GM23248 (cell line): ENCODE measurements at regions not wholly inside any gene's neighbourhood (a gene's known extent, or its start where the extent isn't known, plus 50 kb on each side); places are given as distances from the start of the nearest gene placed in this dataset.
A peak's percentile ranks its signal among the peaks of the same experiment; 100 is the strongest.

ENCODE experiments used
- DNase-seq: peaks from one replicate; pipeline ENCODE4 v3.0.0-alpha.2; 2015
- H2AFZ ChIP-seq: fragments of 200-600 bp; sonication (generic); 2 replicates; pipeline ENCODE4 v1.6.1; 2016; ENCODE audit warnings: antibody characterized with exemption
- H3F3A ChIP-seq: fragments of 200-600 bp; sonication (generic); 2 replicates; pipeline ENCODE4 v1.6.1; 2016; ENCODE audit warnings: mild to moderate bottlenecking, antibody characterized with exemption, mixed run types; ENCODE audit not compliant: insufficient read depth
- H3K27ac ChIP-seq: fragments of 200-600 bp; sonication (generic); 2 replicates; pipeline ENCODE4 v1.5.1; 2016; ENCODE audit warnings: mild to moderate bottlenecking
- H3K27me3 ChIP-seq: fragments of 200-600 bp; sonication (generic); replicated peaks from 2 replicates; pipeline ENCODE4 v1.6.1; 2016; ENCODE audit warnings: mild to moderate bottlenecking; ENCODE audit not compliant: insufficient read depth
- H3K36me3 ChIP-seq: fragments of 200-600 bp; sonication (generic); 2 replicates; pipeline ENCODE4 v1.6.1; 2016; ENCODE audit warnings: low read depth, mild to moderate bottlenecking
- H3K4me1 ChIP-seq: fragments of 200-600 bp; sonication (generic); 2 replicates; pipeline ENCODE4 v1.6.1; 2016; ENCODE audit warnings: mild to moderate bottlenecking; ENCODE audit not compliant: insufficient read depth
- H3K4me2 ChIP-seq: fragments of 200-600 bp; sonication (generic); one replicate; pipeline ENCODE4 v1.6.1; 2016; ENCODE audit warnings: mild to moderate bottlenecking; ENCODE audit not compliant: unreplicated experiment
- H3K4me3 ChIP-seq: fragments of 200-600 bp; sonication (generic); 2 replicates; pipeline ENCODE4 v1.5.1; 2016; ENCODE audit warnings: mild to moderate bottlenecking
- H3K79me2 ChIP-seq: fragments of 200-600 bp; sonication (generic); 2 replicates; pipeline ENCODE4 v1.6.1; 2016; ENCODE audit warnings: mild to moderate bottlenecking; ENCODE audit not compliant: insufficient read depth
- H3K9ac ChIP-seq: fragments of 200-600 bp; sonication (generic); 2 replicates; pipeline ENCODE4 v1.6.1; 2016; ENCODE audit warnings: mild to moderate bottlenecking
- H3K9me2 ChIP-seq: fragments of 200-600 bp; sonication (generic); 2 replicates; pipeline ENCODE4 v1.6.1; 2016; ENCODE audit warnings: mixed run types, mild to moderate bottlenecking, moderate library complexity; ENCODE audit not compliant: insufficient read depth
- H3K9me3 ChIP-seq: fragments of 200-600 bp; sonication (generic); one replicate; pipeline ENCODE4 v1.6.1; 2017; ENCODE audit warnings: low read depth
- H4K20me1 ChIP-seq: fragments of 200-600 bp; sonication (generic); 2 replicates; pipeline ENCODE4 v1.6.0; 2016; ENCODE audit not compliant: insufficient read depth
- EZH2 ChIP-seq: fragments of 200-600 bp; sonication (generic); IDR thresholded peaks from 2 replicates; pipeline ENCODE4 v1.6.1; 2018; ENCODE audit warnings: antibody characterized with exemption, mild to moderate bottlenecking; ENCODE audit not compliant: insufficient read depth, poor library complexity, severe bottlenecking
- EZH2phosphoT487 ChIP-seq: fragments of 200-600 bp; sonication (generic); IDR thresholded peaks from 2 replicates; pipeline ENCODE4 v1.6.1; 2018; ENCODE audit warnings: antibody characterized with exemption, moderate library complexity, mild to moderate bottlenecking, low read depth; ENCODE audit not compliant: insufficient read depth
- WGBS, 2 experiments: methylation state at CpG; one replicate each; pipeline ENCODE4 v1.1.6; 2015 to 2017; ENCODE audit warnings: low lambda C conversion rate in 2 of 2, low coverage in 1 of 2; ENCODE audit errors: missing lambda C conversion rate in 2 of 2; 5-methylcytosine and 5-hydroxymethylcytosine counted together
- in situ Hi-C: fragments of 300-500 bp; cut with MboI; formaldehyde crosslinking; loops from 2 replicates; pipeline ENCODE4 v1.15.0; 2020

DNA sequence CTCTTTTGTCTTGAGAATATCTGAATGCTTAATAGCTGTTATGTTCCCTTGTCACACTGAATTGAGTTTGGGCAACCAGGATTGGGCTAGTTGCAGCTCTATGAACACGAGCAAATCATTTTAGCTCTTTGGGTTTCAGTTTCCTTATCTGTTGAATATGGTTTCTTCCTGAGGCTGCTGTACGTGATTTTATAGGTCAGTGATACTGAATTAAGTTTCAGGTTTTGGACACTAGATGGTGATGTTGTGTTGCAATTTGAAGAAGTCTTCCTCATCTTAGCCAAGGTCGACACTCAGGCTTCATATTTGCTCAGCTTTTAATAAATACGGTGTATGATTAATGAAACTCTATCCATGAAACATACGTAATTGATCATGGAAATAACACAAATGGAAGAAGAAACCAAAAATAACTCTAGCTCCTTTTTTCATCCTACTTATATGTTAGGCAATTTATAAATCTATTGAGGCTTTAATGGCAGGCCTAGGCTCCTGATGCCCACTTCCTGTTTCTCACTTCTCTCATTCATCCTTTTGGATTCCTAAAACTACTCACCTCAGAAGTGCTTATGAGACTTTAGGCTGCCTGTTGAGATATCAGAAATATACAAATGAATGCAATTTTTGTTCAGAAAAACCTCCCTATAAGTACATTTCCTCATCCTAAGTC lies 354.1 kb upstream of the MAP3K7 start:
- Histone ChIP-seq H4K20me1 (no peaks in the 10 kb centered on the region), H3K79me2 (no peaks in the 10 kb centered on the region), H3K4me2 (no peak overlapping the region), H3K36me3 (no peaks in the 10 kb centered on the region), H3F3A (no peaks in the 10 kb centered on the region), H3K9me2 (no peaks in the 10 kb centered on the region), H3K27me3 (no peaks in the 10 kb centered on the region), H3K9ac (no peak overlapping the region), H2AFZ (peak overlapping the region; percentile 52; the same call in 1 of the 2 replicates), H3K27ac (no peak overlapping the region), H3K4me3 (no peak overlapping the region), H3K4me1 (no peaks in the 10 kb centered on the region), H3K9me3 (no peaks in the 10 kb centered on the region)
- DNase-seq: peak; percentile 52
- no peak for TF ChIP-seq EZH2phosphoT487
- WGBS, 2 experiments: 11 to 15% methylated on average over 5 of the region's 5 CpGs
- in situ Hi-C loops: no loop called here

DNA sequence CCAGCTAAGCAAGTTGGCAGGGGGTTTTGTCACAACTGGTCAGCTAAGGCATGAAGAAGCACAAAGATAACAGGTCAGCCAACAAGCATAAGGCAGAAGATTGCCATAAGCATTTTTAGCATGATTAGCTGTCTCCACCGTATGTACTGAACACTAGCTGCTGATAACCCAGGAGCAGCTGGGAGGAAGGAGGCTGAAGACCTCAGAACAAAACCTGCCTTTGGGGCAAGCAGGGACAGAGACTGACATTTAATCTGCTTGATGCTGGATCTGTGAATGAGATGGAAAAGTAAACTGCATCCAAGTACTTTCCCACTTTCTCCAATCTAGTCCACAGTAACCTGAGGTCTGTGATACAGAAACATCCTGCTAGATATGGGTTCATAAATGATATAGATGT lies 353.0 kb upstream of the MAP3K7 start:
- H3K9me2 ChIP-seq: no peaks in the 10 kb centered on the region
- no peak overlapping the region for H3K4me2 ChIP-seq
- no peaks in the 10 kb centered on the region for H3K79me2 ChIP-seq
- in situ Hi-C loops: no loop called here
- H3K27me3 ChIP-seq: 0 out of 2 replicates have a peak, but pooled peaks cover 4% of the 10 kb centered on the region
- H4K20me1 ChIP-seq: no peaks in the 10 kb centered on the region
- H3K27ac ChIP-seq: no peak overlapping the region
- no peak overlapping the region for H3K9ac ChIP-seq
- whole genome bisulfite sequencing, 2 experiments: 32 to 38% methylated on average over 1 of the region's 1 CpG
- no peaks in the 10 kb centered on the region for H3F3A ChIP-seq
- no peaks in the 10 kb centered on the region for H3K9me3 ChIP-seq
- no peak for DNase-seq
- TF ChIP-seq EZH2phosphoT487: no peak
- no peak for TF ChIP-seq EZH2
- no peaks in the 10 kb centered on the region for H3K4me1 ChIP-seq
- H2AFZ ChIP-seq: no peak overlapping the region
- no peaks in the 10 kb centered on the region for H3K36me3 ChIP-seq
- H3K4me3 ChIP-seq: no peak overlapping the region

DNA sequence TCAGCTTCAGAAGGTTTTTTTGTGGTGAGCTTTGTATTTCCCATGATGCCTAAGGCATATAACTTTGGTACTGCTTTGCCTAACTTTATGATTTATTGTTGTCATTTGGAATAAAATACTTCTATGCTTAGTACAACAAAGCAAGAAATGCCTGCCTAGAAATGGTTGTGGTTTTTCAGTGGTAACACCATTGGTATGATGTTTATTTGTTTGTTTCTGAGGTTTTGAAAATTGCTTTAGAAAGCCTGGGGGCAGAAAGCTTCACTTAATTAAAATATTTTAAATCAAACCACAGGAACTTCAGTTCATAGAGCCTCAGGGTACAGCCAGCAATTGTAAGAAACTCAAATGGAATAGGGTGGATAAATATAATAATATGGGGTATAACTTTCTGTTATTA lies 351.2 kb upstream of the MAP3K7 start:
- Histone ChIP-seq H3K9ac (no peak overlapping the region), H3K4me1 (no peaks in the 10 kb centered on the region), H3K9me3 (no peaks in the 10 kb centered on the region), H2AFZ (no peak overlapping the region), H3K9me2 (no peaks in the 10 kb centered on the region), H3K27me3 (0 out of 2 replicates have a peak, but pooled peaks cover 4% of the 10 kb centered on the region), H3K4me2 (no peak overlapping the region), H4K20me1 (no peaks in the 10 kb centered on the region), H3K4me3 (no peak overlapping the region), H3K36me3 (no peaks in the 10 kb centered on the region), H3K79me2 (no peaks in the 10 kb centered on the region), H3F3A (no peaks in the 10 kb centered on the region), H3K27ac (no peak overlapping the region)
- DNase-seq: peak; percentile 1
- in situ Hi-C loops: no loop called here
- TF ChIP-seq EZH2phosphoT487: no peak
- no peak for TF ChIP-seq EZH2

DNA sequence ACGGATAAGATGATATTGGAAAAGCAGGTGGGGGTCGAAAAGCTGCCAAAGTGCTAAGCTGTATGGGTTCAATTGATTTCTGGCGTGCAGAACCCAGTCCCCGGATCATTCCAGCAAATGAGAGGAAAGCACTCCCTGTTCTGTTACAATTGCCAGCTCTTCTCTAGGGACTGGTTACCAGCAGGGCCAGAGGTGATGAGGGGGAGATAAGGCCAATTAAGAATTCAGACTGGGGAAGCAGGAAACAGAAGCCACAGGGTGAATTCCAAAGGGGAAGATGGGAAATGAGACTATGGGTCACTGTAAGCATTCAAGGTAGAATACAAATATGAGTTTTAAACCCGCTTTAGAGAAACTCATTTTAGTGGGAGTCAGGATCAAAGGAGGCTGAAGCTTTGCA lies 349.4 kb upstream of the MAP3K7 start:
- no peak overlapping the region for H3K9ac ChIP-seq
- H3K79me2 ChIP-seq: no peaks in the 10 kb centered on the region
- WGBS, 2 experiments: 19 to 24% methylated on average over 5 of the region's 5 CpGs
- H3K4me2 ChIP-seq: no peak overlapping the region
- H3K27me3 ChIP-seq: 0 out of 2 replicates have a peak, but pooled peaks cover 4% of the 10 kb centered on the region
- no peaks in the 10 kb centered on the region for H3F3A ChIP-seq
- H3K9me2 ChIP-seq: no peaks in the 10 kb centered on the region
- no peak for DNase-seq
- H3K36me3 ChIP-seq: no peaks in the 10 kb centered on the region
- in situ Hi-C loops: no loop called here
- no peak for TF ChIP-seq EZH2phosphoT487
- no peak for TF ChIP-seq EZH2
- no peak overlapping the region for H3K27ac ChIP-seq
- no peak overlapping the region for H2AFZ ChIP-seq
- no peaks in the 10 kb centered on the region for H4K20me1 ChIP-seq
- H3K9me3 ChIP-seq: no peaks in the 10 kb centered on the region
- H3K4me3 ChIP-seq: no peak overlapping the region
- H3K4me1 ChIP-seq: no peaks in the 10 kb centered on the region

DNA sequence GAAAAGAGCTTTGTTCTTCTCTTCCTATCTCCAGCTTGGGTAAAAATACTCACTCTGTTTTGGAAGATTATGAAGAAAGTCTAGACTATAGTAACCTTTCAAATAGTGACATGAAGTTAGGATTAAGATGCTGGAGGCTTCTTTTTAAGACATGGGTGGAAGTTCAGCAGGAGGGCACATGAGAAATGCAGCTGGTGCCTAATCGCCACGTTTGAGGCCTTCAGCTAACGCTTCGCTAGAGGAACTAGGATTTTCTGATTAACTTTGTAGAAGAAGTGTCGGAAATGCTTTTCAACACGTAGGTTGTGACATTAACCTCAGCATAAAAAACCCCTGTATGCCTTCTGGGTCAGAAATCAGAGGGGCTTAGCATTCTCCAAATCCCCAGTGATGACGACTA lies 348.1 kb upstream of the MAP3K7 start:
- Histone ChIP-seq H2AFZ (no peak overlapping the region), H3K9ac (no peak overlapping the region), H3K27ac (no peak overlapping the region), H3K4me1 (no peaks in the 10 kb centered on the region), H3K27me3 (0 out of 2 replicates have a peak, but pooled peaks cover 4% of the 10 kb centered on the region), H3K4me2 (no peak overlapping the region), H3K9me2 (no peaks in the 10 kb centered on the region), H3K36me3 (no peaks in the 10 kb centered on the region), H3F3A (no peaks in the 10 kb centered on the region), H3K4me3 (no peak overlapping the region), H4K20me1 (no peaks in the 10 kb centered on the region), H3K9me3 (no peaks in the 10 kb centered on the region), H3K79me2 (no peaks in the 10 kb centered on the region)
- TF ChIP-seq EZH2: no peak
- no peak for TF ChIP-seq EZH2phosphoT487
- WGBS, 2 experiments: 47 to 49% methylated on average over 7 of the region's 7 CpGs
- no peak for DNase-seq
- in situ Hi-C loops: no loop called here
